Activated naive CD8-positive, alpha-beta T cell treated with anti-CD3 and anti-CD28 coated beads for 36 hours (primary cell): ENCODE measurements at regions not wholly inside any gene's neighbourhood (a gene's known extent, or its start where the extent isn't known, plus 50 kb on each side); places are given as distances from the start of the nearest gene placed in this dataset.

Experiments
- DNase-seq: peaks from one replicate; pipeline ENCODE4 v3.0.0; 2021
- H3K27ac Mint-ChIP-seq: one replicate; pipeline ENCODE4 v1.8.0; 2022; ENCODE audit warnings: mild to moderate bottlenecking, moderate library complexity, mixed read lengths
- H3K27me3 Mint-ChIP-seq: one replicate; pipeline ENCODE4 v1.8.0; 2022; ENCODE audit warnings: mild to moderate bottlenecking, mixed read lengths
- H3K36me3 Mint-ChIP-seq: one replicate; pipeline ENCODE4 v1.8.0; 2021; ENCODE audit warnings: mild to moderate bottlenecking, mixed read lengths
- H3K4me1 Mint-ChIP-seq: one replicate; pipeline ENCODE4 v1.8.0; 2021; ENCODE audit warnings: mixed read lengths
- H3K4me3 Mint-ChIP-seq: one replicate; pipeline ENCODE4 v1.8.0; 2022; ENCODE audit warnings: mild to moderate bottlenecking, moderate library complexity, mixed read lengths
- H3K9me3 Mint-ChIP-seq: one replicate; pipeline ENCODE4 v1.8.0; 2022; ENCODE audit warnings: mixed read lengths

DNA sequence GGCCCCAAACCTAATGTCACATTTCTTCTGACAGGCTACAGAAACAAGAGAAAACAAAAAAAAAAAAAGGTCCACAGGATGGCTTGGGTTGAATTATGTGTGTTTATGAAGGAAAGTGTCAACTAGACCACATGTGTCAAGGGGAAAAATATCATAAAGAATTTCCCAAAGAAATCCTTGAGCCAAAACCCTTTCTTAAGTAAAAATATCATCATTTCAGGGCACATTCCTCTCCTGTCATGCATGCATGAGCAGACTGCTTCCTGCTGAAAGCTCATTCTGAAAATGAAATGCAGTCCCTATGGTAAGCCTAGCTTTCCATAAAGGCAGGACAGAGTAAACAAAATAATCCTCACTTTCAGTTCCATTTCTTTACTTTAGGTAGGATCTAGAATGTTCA lies 85.7 kb upstream of the RBBP8 start:
- H3K4me1 Mint-ChIP-seq = peaks cover 4% of the 10 kb centered on the region
- no peaks in the 10 kb centered on the region for H3K36me3 Mint-ChIP-seq
- H3K4me3 Mint-ChIP-seq = no peak overlapping the region
- no peak for DNase-seq
- H3K9me3 Mint-ChIP-seq = no peaks in the 10 kb centered on the region
- H3K27me3 Mint-ChIP-seq = peaks cover 9% of the 10 kb centered on the region
- no peak overlapping the region for H3K27ac Mint-ChIP-seq

DNA sequence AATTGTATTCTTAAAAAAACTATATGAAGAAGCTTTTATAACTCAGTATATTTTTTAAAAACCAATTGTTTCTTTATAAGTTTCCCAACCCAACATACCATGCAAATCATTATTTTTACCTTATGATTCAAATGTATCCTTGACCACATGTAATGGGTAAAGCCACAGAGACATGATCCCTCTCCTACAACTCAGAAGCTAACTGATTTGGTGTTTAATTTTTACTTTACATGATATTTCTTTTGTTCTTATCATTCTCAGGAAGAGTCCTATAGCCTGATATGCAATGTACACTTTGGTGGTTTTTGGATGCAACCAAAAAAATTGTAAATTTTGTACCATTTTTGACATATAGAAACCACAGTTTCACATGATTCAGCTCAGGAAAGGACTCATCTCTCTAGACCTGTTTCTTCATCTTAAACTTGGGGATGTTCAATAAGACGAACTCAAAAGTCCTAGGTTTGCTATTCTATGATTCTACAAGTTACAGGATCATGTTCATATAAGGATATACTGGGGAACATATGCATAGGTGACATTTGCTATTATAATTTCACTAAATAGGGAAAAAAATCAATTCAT lies 85.2 kb upstream of the RBBP8 start:
- no peak overlapping the region for H3K4me3 Mint-ChIP-seq
- H3K27ac Mint-ChIP-seq = no peak overlapping the region
- H3K4me1 Mint-ChIP-seq = peaks cover 4% of the 10 kb centered on the region
- no peaks in the 10 kb centered on the region for H3K36me3 Mint-ChIP-seq
- H3K9me3 Mint-ChIP-seq = no peaks in the 10 kb centered on the region
- no peak for DNase-seq
- H3K27me3 Mint-ChIP-seq = peaks cover 9% of the 10 kb centered on the region

DNA sequence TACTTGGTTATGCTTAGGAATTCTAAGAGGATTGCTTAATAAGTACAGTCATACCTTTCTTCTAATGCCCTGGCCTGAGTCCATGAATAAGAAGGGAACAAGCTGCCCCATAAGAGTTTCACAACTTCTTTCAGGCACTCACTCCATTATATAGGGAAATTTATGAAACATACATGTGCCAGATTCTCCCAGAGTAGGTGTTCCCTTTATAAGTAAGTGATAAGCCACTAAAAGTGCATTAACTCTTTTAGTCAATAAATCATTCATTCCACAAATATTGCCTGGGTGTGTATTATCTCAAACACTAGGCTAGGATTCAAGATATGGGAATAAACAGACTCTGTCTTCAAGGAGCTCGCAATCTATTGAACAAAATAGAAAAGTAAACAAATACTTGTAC lies 84.5 kb upstream of the RBBP8 start:
- H3K27ac Mint-ChIP-seq = no peak overlapping the region

DNA sequence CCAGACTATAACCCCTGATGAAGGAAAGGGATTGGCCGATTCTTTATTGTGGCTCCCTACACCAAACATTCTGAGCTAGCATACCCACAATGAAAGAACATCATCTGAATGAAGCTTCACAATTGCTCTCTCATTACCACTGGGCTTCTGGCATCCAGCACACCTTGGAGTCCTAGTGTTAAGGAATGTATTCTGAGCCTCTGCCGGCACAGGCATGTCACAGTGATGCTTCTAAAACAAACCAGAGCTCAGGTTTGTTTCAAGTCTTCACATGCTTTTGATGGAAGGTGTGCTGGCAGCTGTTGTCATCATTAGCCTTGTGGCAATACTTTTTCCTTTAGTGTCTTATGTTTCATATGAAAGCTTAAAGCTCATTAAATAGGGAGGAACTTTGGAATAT lies 76.3 kb upstream of the RBBP8 start:
- DNase-seq = no peak
- Mint-ChIP-seq H3K27ac (no peak overlapping the region), H3K36me3 (no peaks in the 10 kb centered on the region), H3K4me1 (no peaks in the 10 kb centered on the region), H3K27me3 (peaks cover 31% of the 10 kb centered on the region), H3K9me3 (no peaks in the 10 kb centered on the region), H3K4me3 (no peak overlapping the region)

More for the DNA sequence above, 84.5 kb upstream of the RBBP8 start:
- H3K27me3 Mint-ChIP-seq = peaks cover 9% of the 10 kb centered on the region
- no peak overlapping the region for H3K4me3 Mint-ChIP-seq
- H3K36me3 Mint-ChIP-seq = no peaks in the 10 kb centered on the region
- no peaks in the 10 kb centered on the region for H3K9me3 Mint-ChIP-seq
- DNase-seq = no peak
- H3K4me1 Mint-ChIP-seq = peaks cover 4% of the 10 kb centered on the region

DNA sequence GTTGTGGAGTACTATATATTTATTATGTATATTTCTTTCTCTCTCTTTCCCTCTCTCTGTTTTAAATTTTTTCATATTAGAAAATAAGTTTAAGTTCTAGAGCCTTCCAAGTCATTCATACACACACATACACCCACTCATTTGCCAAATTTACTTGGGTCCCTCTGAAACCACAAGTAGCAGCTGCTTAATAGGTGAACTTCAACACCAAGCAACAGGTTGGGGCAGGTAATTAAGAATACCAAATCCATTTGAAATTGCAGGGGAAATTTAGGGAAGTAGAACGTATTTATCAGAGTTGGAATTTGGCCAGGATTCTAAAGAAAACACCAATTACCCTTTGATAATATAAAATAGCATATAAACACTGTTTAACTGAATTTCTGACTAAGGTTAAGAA lies 75.0 kb upstream of the RBBP8 start:
- H3K4me1 Mint-ChIP-seq = no peaks in the 10 kb centered on the region
- no peak overlapping the region for H3K4me3 Mint-ChIP-seq
- peaks cover 27% of the 10 kb centered on the region for H3K27me3 Mint-ChIP-seq
- no peak overlapping the region for H3K27ac Mint-ChIP-seq
- no peaks in the 10 kb centered on the region for H3K9me3 Mint-ChIP-seq
- H3K36me3 Mint-ChIP-seq = no peaks in the 10 kb centered on the region
- no peak for DNase-seq

DNA sequence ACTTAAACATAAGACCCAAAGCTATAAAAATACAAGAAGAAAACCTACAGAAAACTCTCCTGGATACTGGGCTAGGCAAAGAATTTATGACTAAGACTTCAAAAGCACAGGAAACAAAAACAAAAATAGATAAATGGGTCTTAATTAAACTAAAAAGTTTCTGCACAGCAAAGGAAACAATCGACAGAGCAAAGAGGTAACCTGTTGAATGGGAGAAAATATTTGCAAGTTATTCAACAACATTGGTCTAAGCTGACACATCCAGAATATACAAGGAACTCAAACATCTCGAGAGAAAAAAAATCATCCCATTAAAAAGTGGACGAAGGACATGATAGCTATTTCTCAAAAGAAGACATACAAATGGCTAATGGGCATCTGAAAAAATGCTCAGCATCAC lies 72.3 kb upstream of the RBBP8 start:
- H3K27me3 Mint-ChIP-seq = peaks cover 36% of the 10 kb centered on the region
- H3K9me3 Mint-ChIP-seq = no peaks in the 10 kb centered on the region

DNA sequence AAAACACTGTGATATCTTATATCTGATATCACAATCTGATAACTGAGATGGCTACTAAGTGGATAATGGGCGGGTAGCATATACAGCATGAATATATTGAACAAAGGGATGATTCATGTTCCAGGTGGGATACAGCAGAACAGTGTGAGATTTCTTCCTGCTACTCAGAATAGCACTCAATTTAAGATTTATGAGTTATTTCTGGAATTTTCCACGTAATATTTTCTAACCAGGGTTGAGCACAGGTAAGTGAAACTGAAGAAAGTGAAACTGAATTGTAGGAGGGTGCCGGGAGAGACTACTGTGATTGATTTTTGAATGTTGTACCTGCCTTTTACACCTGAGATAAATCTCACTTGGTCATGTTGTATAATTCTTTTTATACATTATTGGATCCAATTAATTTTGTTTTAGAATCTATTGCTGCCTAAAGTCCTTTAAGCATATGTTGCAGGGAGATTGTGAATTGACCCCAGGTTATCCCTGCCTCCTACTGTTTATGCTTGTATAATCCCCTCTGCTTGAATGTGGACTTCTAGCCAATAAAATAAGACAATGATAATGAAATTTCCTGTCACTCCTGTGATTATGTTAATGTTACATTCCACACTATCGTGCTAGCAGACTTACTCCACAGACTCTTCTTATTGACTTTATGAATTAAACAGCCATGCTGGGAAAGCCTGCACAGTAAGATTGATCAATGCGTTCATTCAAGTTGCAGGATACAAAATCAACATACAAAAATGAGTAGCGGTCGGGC lies 67.6 kb upstream of the RBBP8 start:
- no peak for DNase-seq
- no peaks in the 10 kb centered on the region for H3K9me3 Mint-ChIP-seq
- H3K4me1 Mint-ChIP-seq = no peaks in the 10 kb centered on the region
- H3K27ac Mint-ChIP-seq = no peak overlapping the region
- H3K36me3 Mint-ChIP-seq = no peaks in the 10 kb centered on the region
- H3K4me3 Mint-ChIP-seq = no peak overlapping the region
- H3K27me3 Mint-ChIP-seq = peaks cover 38% of the 10 kb centered on the region

More for the DNA sequence above, 72.3 kb upstream of the RBBP8 start:
- Mint-ChIP-seq H3K36me3 (no peaks in the 10 kb centered on the region), H3K4me3 (no peak overlapping the region), H3K27ac (no peak overlapping the region), H3K4me1 (no peaks in the 10 kb centered on the region)
- DNase-seq = no peak

DNA sequence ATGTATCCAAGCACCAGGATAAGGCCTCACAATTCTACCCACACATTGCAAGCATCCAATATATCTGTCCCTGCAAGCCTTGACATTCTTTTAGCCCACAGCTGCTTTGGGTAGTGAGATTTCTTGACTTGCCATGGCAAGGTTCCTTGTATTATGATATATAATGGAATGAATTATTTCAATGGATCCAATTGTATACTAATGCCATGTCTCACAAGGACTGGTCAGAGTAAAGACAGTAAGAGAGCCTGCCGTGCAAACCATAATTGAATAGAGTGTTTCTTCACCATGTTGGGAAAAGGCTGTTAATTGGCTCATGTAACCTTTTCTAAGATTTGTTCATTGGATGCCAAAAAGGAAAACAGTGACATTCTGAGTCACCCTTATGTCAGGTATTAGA lies 64.3 kb upstream of the RBBP8 start:
- no peak for DNase-seq
- Mint-ChIP-seq H3K4me3 (no peak overlapping the region), H3K36me3 (no peaks in the 10 kb centered on the region), H3K9me3 (peaks cover 1% of the 10 kb centered on the region), H3K27ac (no peak overlapping the region), H3K27me3 (peaks cover 35% of the 10 kb centered on the region), H3K4me1 (peaks cover 8% of the 10 kb centered on the region)

DNA sequence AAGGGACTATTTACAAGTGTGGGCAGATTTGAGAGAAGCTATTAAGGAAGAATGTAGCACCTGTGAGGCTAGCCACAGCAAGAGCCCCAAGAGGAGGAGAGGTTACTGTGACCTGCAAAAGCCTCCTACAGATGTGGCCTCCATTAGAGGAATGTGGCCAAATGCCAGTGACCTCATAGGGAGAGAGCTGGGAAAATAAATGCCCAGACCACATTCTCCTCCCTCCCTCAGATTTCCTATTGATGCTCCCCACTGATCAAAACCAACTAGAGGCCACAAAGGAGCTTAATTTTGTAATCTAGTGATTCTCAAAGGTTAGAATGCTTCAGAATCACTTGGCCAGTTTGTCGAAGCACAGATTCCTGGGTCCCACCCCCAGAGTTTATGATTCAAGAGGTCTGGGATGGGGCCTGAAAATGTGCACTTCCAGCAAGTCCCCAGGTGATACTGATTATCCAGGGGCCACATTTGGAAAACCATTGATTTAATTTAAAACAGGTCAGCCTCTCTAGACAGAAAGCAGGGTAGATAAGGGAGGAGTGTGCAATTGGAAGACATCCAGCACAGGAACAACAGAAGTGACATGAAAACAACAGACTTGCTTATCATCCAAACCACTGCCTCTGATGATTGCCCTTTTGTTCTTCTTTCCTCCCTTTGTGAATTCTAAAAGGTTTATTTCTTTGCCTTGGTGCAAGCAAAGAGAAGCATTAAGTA lies 61.2 kb upstream of the RBBP8 start:
- no peaks in the 10 kb centered on the region for H3K36me3 Mint-ChIP-seq
- H3K27me3 Mint-ChIP-seq = peaks cover 18% of the 10 kb centered on the region
- H3K4me1 Mint-ChIP-seq = peaks cover 8% of the 10 kb centered on the region
- DNase-seq = no peak
- H3K9me3 Mint-ChIP-seq = peaks cover 1% of the 10 kb centered on the region
- no peak overlapping the region for H3K27ac Mint-ChIP-seq
- no peak overlapping the region for H3K4me3 Mint-ChIP-seq

DNA sequence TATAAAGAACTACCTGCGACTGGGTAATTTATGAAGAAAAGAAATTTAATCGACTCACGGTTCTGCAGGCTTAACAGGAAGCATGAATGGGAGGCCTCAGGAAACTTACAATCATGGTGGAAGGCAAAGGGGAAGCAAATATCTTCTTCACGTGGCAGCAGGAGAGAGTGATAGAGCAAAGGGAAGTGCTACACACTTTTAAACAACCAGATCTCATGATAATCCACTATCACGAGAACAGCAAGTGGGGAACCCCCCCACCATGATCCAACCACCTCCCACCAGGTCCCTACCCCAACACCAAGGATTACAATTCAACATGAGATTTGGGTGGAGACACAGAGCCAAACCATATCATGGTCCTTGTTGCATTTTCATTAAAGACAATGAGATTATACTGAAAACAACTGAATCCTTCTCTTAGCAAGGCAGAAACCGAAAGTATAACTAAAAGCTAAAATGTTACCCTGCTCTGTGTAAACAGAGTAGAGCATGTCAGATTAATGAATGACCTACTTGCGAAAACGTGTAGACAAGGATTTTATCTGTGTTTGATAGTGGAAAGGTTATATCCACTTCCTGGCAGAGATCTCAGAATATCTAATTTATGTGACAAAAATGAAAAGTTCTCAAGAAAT lies 60.1 kb upstream of the RBBP8 start:
- Mint-ChIP-seq H3K9me3 (peaks cover 1% of the 10 kb centered on the region), H3K36me3 (no peaks in the 10 kb centered on the region), H3K27ac (peak overlapping the region; percentile 52), H3K27me3 (peaks cover 8% of the 10 kb centered on the region), H3K4me1 (peaks cover 8% of the 10 kb centered on the region), H3K4me3 (no peak overlapping the region)
- DNase-seq = no peak

DNA sequence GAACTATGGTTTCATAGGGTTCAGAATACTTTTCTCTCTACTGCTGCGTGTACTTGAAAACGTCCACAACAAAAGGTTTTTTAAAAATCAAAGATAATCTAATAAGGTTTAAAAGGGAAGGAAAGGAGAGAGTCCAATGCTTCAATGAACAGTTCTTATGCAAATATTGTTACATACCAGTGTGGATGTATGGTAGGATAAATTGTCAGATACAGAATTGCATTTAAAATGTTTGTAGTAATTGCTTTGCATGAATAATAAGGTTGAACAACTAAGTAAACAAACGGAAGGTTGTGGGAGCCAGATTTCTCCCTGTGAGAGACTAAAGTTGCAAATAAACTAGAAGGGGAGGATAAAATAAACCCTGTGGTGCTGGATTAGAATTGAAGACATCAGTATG lies 53.8 kb upstream of the RBBP8 start:
- Mint-ChIP-seq H3K36me3 (no peaks in the 10 kb centered on the region), H3K4me3 (no peak overlapping the region), H3K9me3 (no peaks in the 10 kb centered on the region), H3K27me3 (no peaks in the 10 kb centered on the region), H3K27ac (no peak overlapping the region), H3K4me1 (no peaks in the 10 kb centered on the region)
- no peak for DNase-seq

DNA sequence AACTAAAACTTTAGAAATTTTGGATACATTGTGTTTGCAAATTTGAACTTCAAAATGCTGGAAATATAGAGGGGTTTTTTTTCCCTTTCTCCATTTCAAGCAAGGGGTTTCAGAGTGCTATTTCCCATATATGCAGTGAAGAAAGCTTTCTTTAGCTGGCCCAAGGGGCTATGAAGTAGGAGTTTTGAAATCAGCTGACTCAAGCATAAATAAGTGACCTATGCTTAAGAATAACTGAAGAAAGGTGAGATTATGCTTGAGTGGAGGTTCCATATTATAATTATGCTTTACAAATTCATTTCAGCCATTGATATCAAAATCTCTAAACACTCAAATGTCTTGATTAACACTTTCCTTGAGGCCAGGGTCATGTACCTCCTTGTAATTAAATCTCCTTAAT lies 51.0 kb upstream of the RBBP8 start:
- H3K4me3 Mint-ChIP-seq = no peak overlapping the region
- peaks cover 17% of the 10 kb centered on the region for H3K27me3 Mint-ChIP-seq
- H3K4me1 Mint-ChIP-seq = no peaks in the 10 kb centered on the region
- peaks cover 2% of the 10 kb centered on the region for H3K9me3 Mint-ChIP-seq
- H3K27ac Mint-ChIP-seq = no peak overlapping the region
- no peak for DNase-seq
- no peaks in the 10 kb centered on the region for H3K36me3 Mint-ChIP-seq

DNA sequence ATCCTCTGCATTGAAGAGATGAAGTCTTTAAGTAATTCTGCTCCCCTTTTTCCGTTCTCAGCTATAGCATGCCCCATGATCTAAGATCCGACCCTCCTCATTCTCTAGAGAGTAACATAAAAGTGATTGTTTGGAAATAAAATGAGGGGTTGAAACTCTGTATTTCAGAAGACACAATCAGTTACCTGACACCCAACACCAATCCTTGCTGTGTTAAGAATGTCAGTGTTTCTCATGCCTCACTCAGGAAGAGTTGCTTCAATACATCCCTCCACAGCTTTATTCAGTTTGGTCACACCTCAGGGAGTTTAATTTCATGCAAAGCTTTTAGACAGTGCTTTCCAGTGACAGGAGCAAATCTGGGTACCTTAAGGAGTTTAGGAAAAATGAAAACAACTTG lies 49.9 kb upstream of the RBBP8 start:
- H3K9me3 Mint-ChIP-seq = peaks cover 2% of the 10 kb centered on the region
- no peak for DNase-seq
- H3K4me1 Mint-ChIP-seq = no peaks in the 10 kb centered on the region
- no peaks in the 10 kb centered on the region for H3K36me3 Mint-ChIP-seq
- peaks cover 18% of the 10 kb centered on the region for H3K27me3 Mint-ChIP-seq
- H3K27ac Mint-ChIP-seq = no peak overlapping the region
- no peak overlapping the region for H3K4me3 Mint-ChIP-seq
